Adrenal gland (tissue), 9 donors: ENCODE measurements at regions not wholly inside any gene's neighbourhood (a gene's known extent, or its start where the extent isn't known, plus 50 kb on each side); places are given as distances from the start of the nearest gene placed in this dataset.

Experiments used
- DNase-seq, 7 donors: peaks; one replicate each; pipeline ENCODE4 v3.0.0-alpha.2; 2019 to 2020
- H3K27ac ChIP-seq, 5 donors: fragments of 200-600 bp; sonication (generic) in 4 of 5; 1 replicate in 3 of 5; 2 replicates in 2 of 5; pipeline versions ENCODE4 v1.5.1 to v1.8.0; 2016 to 2020; ENCODE audit warnings: mild to moderate bottlenecking in 1 of 5
- H3K27me3 ChIP-seq: fragments of 200-600 bp; 2 replicates; pipeline ENCODE4 v1.8.0; 2021
- H3K36me3 ChIP-seq, 2 donors: fragments of 200-600 bp; replicated peaks in 1 of 2; 1 replicate in 1 of 2; 2 replicates in 1 of 2; pipeline versions ENCODE4 v1.5.1 to v1.8.0; 2018 to 2022
- H3K4me1 ChIP-seq, 2 donors: fragments of 200-600 bp; replicated peaks in 1 of 2; 1 replicate in 1 of 2; 2 replicates in 1 of 2; pipeline versions ENCODE4 v1.5.1 to v1.8.0; 2018 to 2021
- H3K4me3 ChIP-seq, 4 donors: fragments of 200-600 bp; sonication (generic) in 3 of 4; one replicate each; pipeline ENCODE4 v1.5.1; 2016 to 2018
- H3K9me3 ChIP-seq, 3 donors: fragments of 200-600 bp; sonication (generic) in 1 of 3; replicated peaks in 1 of 3; 1 replicate in 2 of 3; 2 replicates in 1 of 3; pipeline versions ENCODE4 v1.5.1 to v1.8.0; 2016 to 2021
- POLR2A ChIP-seq, 2 donors: fragments of 450-650 bp; IDR thresholded peaks; one replicate each; pipeline ENCODE4 v1.6.1; 2017; ENCODE audit warnings: antibody characterized with exemption in 2 of 2, mild to moderate bottlenecking in 2 of 2, moderate library complexity in 1 of 2
- WGBS, 4 donors: extraction: QIAGEN DNeasy Blood & Tissue Kit in 2 of 4; methylation state at CpG; one replicate each; pipeline versions ENCODE4 v1.1.5 to v1.1.7; 2013 to 2017; 5-methylcytosine and 5-hydroxymethylcytosine counted together
- intact Hi-C, 2 donors: fragments of 100-400 bp; cut with DNase I; formaldehyde crosslinking; loops; one replicate each; pipeline versions ENCODE4 v1.14.1 to v1.15.0; 2022 to 2023
- TF ChIP-seq, protein P1 (sequence below), 6 experiments: fragments of 450-650 bp in 4 of 6; fragments of 200-600 bp in 2 of 6; sonication (generic) in 1 of 6; IDR thresholded peaks; 1 replicate in 5 of 6; 2 replicates in 1 of 6; pipeline versions ENCODE4 v1.5.1 to v1.8.0; 2016 to 2021; ENCODE audit warnings: antibody characterized with exemption in 6 of 6, mild to moderate bottlenecking in 2 of 6, moderate library complexity in 1 of 6
- donor health status: healthy with polysubstance abuse.
- donor health status: Bipolar disorder and iron deficiency.
- donor health status: DM: yes; HTN: yes; CAD: no.
- donor health status: DM: no; HTN: no; CAD: no.
- donor health status: DM: no; HTN: no; CAD: no.

DNA sequence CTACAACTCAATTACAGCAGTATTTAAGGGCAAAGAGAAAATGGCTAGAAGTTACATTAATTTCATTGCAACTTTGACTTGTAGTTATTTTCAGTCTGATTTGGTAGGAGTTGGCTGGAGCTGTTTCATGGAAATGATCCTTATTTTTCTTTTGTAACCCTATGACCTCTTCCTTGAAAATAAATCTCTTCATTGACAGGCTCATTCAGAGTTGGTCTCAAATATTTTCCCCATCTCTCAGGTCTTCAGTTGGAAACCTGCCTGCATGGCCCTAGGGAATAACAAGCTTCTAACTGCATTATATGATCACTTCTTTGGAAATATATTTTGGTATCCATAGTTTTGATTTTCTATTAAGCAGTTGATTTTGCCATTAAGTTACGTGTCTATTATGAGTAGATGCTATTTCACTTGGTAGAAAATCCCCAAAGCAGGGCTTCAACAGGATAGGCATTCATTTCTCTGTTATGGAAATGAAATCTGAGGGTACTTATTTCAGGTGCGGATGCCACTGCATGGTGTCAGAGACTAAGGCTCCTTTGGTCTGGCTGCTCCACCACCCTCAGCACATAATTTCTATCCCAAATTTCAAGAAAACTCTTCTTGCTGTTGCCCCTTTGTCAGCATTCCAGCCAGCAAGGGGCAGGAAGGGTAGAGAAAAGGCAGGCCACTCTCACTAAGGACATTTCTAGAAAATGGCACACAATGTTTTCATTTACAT, 502.5 kb downstream of the SPRY1 start:
- intact Hi-C loops = no loop called here
- Histone ChIP-seq H3K36me3 (no peaks in the 10 kb centered on the region), H3K27ac (no peak overlapping the region), H3K27me3 (no peaks in the 10 kb centered on the region), H3K4me3 (no peak overlapping the region), H3K9me3 (peaks cover 0 to 6% (median 0%) of the 10 kb centered on the region in 3 donors), H3K4me1 (peaks cover 3 to 40% of the 10 kb centered on the region in 2 donors)
- 92 to 96% (median 94%) methylated on average over 2 of the region's 2 CpGs for WGBS, 4 donors
- DNase-seq = no peak
- TF ChIP-seq POLR2A (IDR thresholded peaks at IDR 0.05) = no peak
- TF ChIP-seq, protein P1, sequence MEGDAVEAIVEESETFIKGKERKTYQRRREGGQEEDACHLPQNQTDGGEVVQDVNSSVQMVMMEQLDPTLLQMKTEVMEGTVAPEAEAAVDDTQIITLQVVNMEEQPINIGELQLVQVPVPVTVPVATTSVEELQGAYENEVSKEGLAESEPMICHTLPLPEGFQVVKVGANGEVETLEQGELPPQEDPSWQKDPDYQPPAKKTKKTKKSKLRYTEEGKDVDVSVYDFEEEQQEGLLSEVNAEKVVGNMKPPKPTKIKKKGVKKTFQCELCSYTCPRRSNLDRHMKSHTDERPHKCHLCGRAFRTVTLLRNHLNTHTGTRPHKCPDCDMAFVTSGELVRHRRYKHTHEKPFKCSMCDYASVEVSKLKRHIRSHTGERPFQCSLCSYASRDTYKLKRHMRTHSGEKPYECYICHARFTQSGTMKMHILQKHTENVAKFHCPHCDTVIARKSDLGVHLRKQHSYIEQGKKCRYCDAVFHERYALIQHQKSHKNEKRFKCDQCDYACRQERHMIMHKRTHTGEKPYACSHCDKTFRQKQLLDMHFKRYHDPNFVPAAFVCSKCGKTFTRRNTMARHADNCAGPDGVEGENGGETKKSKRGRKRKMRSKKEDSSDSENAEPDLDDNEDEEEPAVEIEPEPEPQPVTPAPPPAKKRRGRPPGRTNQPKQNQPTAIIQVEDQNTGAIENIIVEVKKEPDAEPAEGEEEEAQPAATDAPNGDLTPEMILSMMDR (IDR thresholded peaks at IDR 0.05) = no peak

DNA sequence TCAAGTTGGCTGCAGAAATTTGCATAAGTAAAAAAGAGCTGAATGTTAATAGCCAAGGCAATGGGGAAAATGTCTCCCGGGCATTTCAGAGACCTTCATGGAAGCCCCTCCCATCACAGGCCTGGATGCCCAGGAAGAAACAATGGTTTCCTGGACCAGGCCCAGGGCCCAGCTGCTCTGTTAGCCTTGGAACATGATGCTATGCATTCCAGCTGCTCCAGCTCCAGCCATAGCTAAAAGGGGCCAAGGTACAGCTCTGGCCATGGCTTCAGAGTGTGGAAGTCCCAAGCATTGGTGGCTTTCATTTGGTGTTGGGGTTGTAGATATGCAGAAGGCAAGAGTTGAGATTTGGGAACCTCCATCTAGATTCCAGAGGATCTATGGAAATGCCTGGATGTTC, 508.3 kb downstream of the SPRY1 start:
- no peaks in the 10 kb centered on the region for H3K36me3 ChIP-seq
- H3K4me3 ChIP-seq = no peak overlapping the region
- DNase-seq = no peak
- no peak overlapping the region for H3K27ac ChIP-seq
- intact Hi-C loops = no loop called here
- WGBS, 4 donors = 93 to 100% (median 98%) methylated on average over 1 of the region's 1 CpG
- H3K4me1 ChIP-seq = no peaks in the 10 kb centered on the region
- TF ChIP-seq POLR2A (IDR thresholded peaks at IDR 0.05) = no peak
- TF ChIP-seq, protein P1 (IDR thresholded peaks at IDR 0.05) = no peak
- no peaks in the 10 kb centered on the region for H3K27me3 ChIP-seq
- no peaks in the 10 kb centered on the region for H3K9me3 ChIP-seq

DNA sequence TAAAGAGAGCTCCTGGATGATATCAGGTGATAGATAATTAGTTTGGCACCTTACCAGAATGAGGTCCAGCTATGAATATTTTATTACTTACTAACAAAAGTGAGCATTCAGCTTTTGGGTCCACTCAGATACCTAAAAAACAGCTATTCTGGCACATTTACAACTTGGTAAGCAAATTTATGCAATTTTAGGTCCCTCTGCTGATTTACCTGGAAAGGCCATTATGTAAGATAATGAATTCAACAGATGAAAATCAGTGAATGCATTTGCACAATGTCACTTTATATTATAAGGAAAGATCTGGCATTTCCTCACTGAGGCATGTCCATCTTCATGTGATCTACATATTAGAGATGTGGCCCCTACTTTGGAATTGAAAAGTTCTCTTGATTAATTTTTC, 517.0 kb downstream of the SPRY1 start:
- DNase-seq = no peak
- H3K36me3 ChIP-seq = no peaks in the 10 kb centered on the region
- no peaks in the 10 kb centered on the region for H3K9me3 ChIP-seq
- no peak overlapping the region for H3K4me3 ChIP-seq
- H3K27ac ChIP-seq = no peak overlapping the region
- TF ChIP-seq, protein P1 (IDR thresholded peaks at IDR 0.05) = no peak
- TF ChIP-seq POLR2A (IDR thresholded peaks at IDR 0.05) = no peak
- H3K27me3 ChIP-seq = no peaks in the 10 kb centered on the region
- no peaks in the 10 kb centered on the region for H3K4me1 ChIP-seq
- intact Hi-C loops = no loop called here

DNA sequence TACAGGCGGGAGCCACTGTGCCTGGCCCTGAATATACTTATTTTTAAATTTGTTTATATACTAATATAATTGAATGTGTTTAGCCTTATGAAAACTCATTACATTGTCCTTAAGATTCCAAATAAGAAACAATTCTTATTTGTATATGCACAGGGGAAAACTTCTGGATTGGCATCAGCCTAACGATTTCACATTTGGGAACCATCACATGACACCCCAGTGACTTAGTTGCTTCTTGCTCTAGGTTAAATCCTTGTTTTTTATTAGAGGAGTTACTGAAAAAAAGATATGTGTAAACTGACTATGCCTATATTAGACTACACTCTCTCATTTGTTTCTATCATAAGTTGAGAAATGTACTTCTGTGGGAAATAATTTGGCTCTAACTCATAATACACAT, 520.2 kb downstream of the SPRY1 start:
- Histone ChIP-seq H3K9me3 (no peaks in the 10 kb centered on the region), H3K4me1 (no peaks in the 10 kb centered on the region), H3K27ac (no peak overlapping the region), H3K4me3 (no peak overlapping the region), H3K27me3 (no peaks in the 10 kb centered on the region), H3K36me3 (no peaks in the 10 kb centered on the region)
- 92 to 98% (median 95%) methylated on average over 2 of the region's 2 CpGs for WGBS, 4 donors
- TF ChIP-seq, protein P1 (IDR thresholded peaks at IDR 0.05) = no peak
- no peak for TF ChIP-seq POLR2A (IDR thresholded peaks at IDR 0.05)
- no peak for DNase-seq
- intact Hi-C loops = no loop called here
